ENCODE measurements at regions not wholly inside any gene's neighbourhood (a gene's known extent, or its start where the extent isn't known, plus 50 kb on each side); places are given as distances from the start of the nearest gene placed in this dataset.
A peak's percentile ranks its signal among the peaks of the same experiment; 100 is the strongest.

DNA sequence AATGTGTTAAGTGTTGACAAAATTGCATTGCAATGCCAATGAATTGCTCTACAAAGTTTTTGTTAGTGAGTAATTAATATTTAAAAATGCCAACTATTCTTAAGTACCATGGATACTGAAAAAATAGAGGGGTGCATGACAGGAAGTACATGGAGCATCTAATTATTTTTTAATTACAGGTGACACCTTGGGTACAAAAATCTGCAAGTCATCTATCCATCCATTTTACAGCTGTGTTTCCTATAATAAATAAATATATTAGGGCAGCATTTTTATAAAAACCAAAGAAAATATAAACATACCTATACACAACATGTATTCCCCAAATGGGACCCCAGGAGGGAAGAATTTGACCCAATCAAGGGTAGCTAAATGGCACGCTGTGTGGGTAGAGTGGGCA is 304.6 kb downstream of the XPNPEP1 start:
- Histone ChIP-seq H3K4me1 (ENCODE audit: control insufficient read depth, insufficient read depth, low read length) (no peaks in the 10 kb centered on the region), H3K36me3 (ENCODE audit: control insufficient read depth, insufficient read depth, low read length) (no peaks in the 10 kb centered on the region), H3K79me1 (ENCODE audit: low read depth in 1 of 2, low read length in 2 of 2) (no peaks in the 10 kb centered on the region), H4K91ac (ENCODE audit: insufficient read depth, low read depth, low read length) (no peak overlapping the region), H2BK20ac (ENCODE audit: low read depth, low read length) (no peak overlapping the region), H4K5ac (ENCODE audit: low read depth, low read length) (no peak overlapping the region), H2AK9ac (replicated peaks; ENCODE audit: low read depth, low read length, poor library complexity) (no peak overlapping the region), H3K9me3 (ENCODE audit: control insufficient read depth, insufficient read depth, low read length) (peaks cover 6% of the 10 kb centered on the region), H2AK5ac (ENCODE audit: low read depth, low read length) (no peak overlapping the region), H3K23ac (ENCODE audit: low read depth, low read length) (no peak overlapping the region), H4K8ac (ENCODE audit: low read depth in 2 of 2, low read length in 2 of 2) (no peak overlapping the region), H3K27ac (ENCODE audit: insufficient read depth, low read length) (no peak overlapping the region), H3K56ac (ENCODE audit: extremely low read depth, insufficient read depth, low read length) (no peak overlapping the region), H3K4me2 (ENCODE audit: low read depth, low read length) (no peak overlapping the region), H2BK15ac (ENCODE audit: low read depth, low read length) (no peak overlapping the region), H4K20me1 (ENCODE audit: insufficient read depth, low read length) (no peaks in the 10 kb centered on the region), H3K18ac (ENCODE audit: low read depth, low read length) (no peak overlapping the region), H3K27me3 (ENCODE audit: control insufficient read depth, insufficient read depth, low read length) (no peaks in the 10 kb centered on the region), H3K9me1 (ENCODE audit: insufficient read depth, low read length) (no peaks in the 10 kb centered on the region), H2BK5ac (ENCODE audit: low read depth, low read length, poor library complexity, severe bottlenecking) (no peak overlapping the region), H3K4me3 (ENCODE audit: insufficient read depth, low read depth, low read length) (no peak overlapping the region), H3K14ac (replicated peaks; ENCODE audit: low read depth, low read length) (no peak overlapping the region), H3K9ac (ENCODE audit: low read depth, low read length) (no peak overlapping the region), H2BK120ac (ENCODE audit: low read depth, low read length) (no peak overlapping the region), H3K4ac (ENCODE audit: low read depth, low read length) (no peak overlapping the region), H2AFZ (replicated peaks; ENCODE audit: low read length, poor library complexity) (no peak overlapping the region)
- ATAC-seq (ENCODE audit: low read depth) (no peak), DNase-seq (no peak)
- CTCF ChIA-PET: no interaction called here
- no CpG with 5 or more reads among the region's 1 CpG for WGBS, 2 experiments (ENCODE audit: extremely low coverage in 2 of 2, insufficient read length in 1 of 2)
- dilution Hi-C loops (cut with HindIII; ENCODE audit: low sequenced_read_pairs, unreplicated experiment): no loop called here
- in situ Hi-C loops (cut with MboI; ENCODE audit: low sequenced_read_pairs): no loop called here
- TF ChIP-seq NFE2L2 (IDR thresholded peaks at IDR 0.05; ENCODE audit: low read depth, low read length): 0 out of 2 replicates have a peak, but pooled peaks have one; percentile 11
- no peak for TF ChIP-seq CHD1 (IDR thresholded peaks at IDR 0.05; ENCODE audit: low read depth, low read length)
- BruUV-seq (replicated peaks): no TSS peak
- POLR2A ChIA-PET (ENCODE audit: unreplicated experiment): no interaction called here
- intact Hi-C loops (cut with micrococcal nuclease): no loop called here

All from IMR-90 (cell line).